Smooth muscle cell (in vitro differentiated cells): ENCODE measurements at regions not wholly inside any gene's neighbourhood (a gene's known extent, or its start where the extent isn't known, plus 50 kb on each side); places are given as distances from the start of the nearest gene placed in this dataset.

Experiments used
- DNase-seq: peaks from one replicate; lab custom pipeline; 2025; ENCODE audit not compliant: unreplicated experiment; lab: John Stamatoyannopoulos, UW
- H2AFZ ChIP-seq: fragments of 200-600 bp; sonication (generic); 2 replicates; pipeline ENCODE4 v1.6.0; 2016; ENCODE audit warnings: antibody characterized with exemption, low read depth, mild to moderate bottlenecking
- H3F3A ChIP-seq: fragments of 200-600 bp; sonication (generic); 2 replicates; pipeline ENCODE4 v1.6.0; 2017; ENCODE audit warnings: antibody characterized with exemption, low read depth
- H3K27ac ChIP-seq: fragments of 200-600 bp; sonication (generic); 2 replicates; pipeline ENCODE4 v1.5.1; 2016; ENCODE audit warnings: low read depth, mild to moderate bottlenecking
- H3K27me3 ChIP-seq: fragments of 200-600 bp; sonication (generic); 2 replicates; pipeline ENCODE4 v1.6.1; 2016; ENCODE audit warnings: low read depth, mild to moderate bottlenecking
- H3K36me3 ChIP-seq: fragments of 200-600 bp; sonication (generic); 2 replicates; pipeline ENCODE4 v1.5.1; 2016; ENCODE audit warnings: low read depth
- H3K4me1 ChIP-seq: fragments of 200-600 bp; sonication (generic); 2 replicates; pipeline ENCODE4 v1.5.1; 2016; ENCODE audit warnings: low read depth
- H3K4me2 ChIP-seq: fragments of 200-600 bp; sonication (generic); 2 replicates; pipeline ENCODE4 v1.6.0; 2016; ENCODE audit warnings: mild to moderate bottlenecking
- H3K4me3 ChIP-seq: fragments of 200-600 bp; sonication (generic); 2 replicates; pipeline ENCODE4 v1.5.1; 2016; ENCODE audit warnings: mild to moderate bottlenecking
- H3K79me2 ChIP-seq: fragments of 200-600 bp; sonication (generic); 2 replicates; pipeline ENCODE4 v1.6.0; 2016; ENCODE audit warnings: low read depth, mild to moderate bottlenecking
- H3K9ac ChIP-seq: fragments of 200-600 bp; sonication (generic); 2 replicates; pipeline ENCODE4 v1.6.0; 2016; ENCODE audit warnings: low read depth
- H3K9me3 ChIP-seq: fragments of 200-600 bp; sonication (generic); replicated peaks from 2 replicates; pipeline ENCODE4 v1.5.1; 2016; ENCODE audit warnings: low read depth
- H4K20me1 ChIP-seq: fragments of 200-600 bp; sonication (generic); 2 replicates; pipeline ENCODE4 v1.6.0; 2016; ENCODE audit warnings: low read depth
- WGBS: methylation state at CpG from one replicate; pipeline ENCODE4 v1.1.7; 2016; ENCODE audit warnings: low lambda C conversion rate; 5-methylcytosine and 5-hydroxymethylcytosine counted together
- TF ChIP-seq, protein P1 (sequence below): fragments of 200-600 bp; sonication (generic); IDR thresholded peaks from 2 replicates; pipeline ENCODE4 v1.5.1; 2017; ENCODE audit warnings: borderline replicate concordance, mild to moderate bottlenecking, antibody characterized with exemption; ENCODE audit not compliant: insufficient read depth, poor library complexity, severe bottlenecking

DNA sequence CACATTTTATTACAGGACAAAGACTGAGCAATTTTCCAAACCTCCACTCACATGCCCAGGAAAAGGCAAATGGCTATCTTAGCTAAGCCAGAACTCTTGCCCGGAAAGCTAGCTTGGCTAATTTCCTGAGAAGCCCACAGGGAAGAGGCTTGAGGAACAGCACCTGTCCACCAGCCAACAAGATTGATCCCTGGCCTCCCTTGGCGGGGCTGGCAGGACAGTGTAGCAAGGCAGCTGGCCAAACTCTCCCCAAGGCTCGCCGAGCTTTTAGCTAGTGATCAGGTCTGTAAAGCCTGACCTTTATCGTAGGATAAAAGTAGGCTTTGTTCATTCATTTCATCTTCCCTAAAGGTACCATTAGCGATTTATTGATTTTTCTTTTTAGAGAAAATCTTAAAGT, 101.4 kb downstream of the UQCRFS1 start:
- 86% methylated on average over 6 of the region's 6 CpGs for WGBS
- H2AFZ ChIP-seq = no peak overlapping the region

DNA sequence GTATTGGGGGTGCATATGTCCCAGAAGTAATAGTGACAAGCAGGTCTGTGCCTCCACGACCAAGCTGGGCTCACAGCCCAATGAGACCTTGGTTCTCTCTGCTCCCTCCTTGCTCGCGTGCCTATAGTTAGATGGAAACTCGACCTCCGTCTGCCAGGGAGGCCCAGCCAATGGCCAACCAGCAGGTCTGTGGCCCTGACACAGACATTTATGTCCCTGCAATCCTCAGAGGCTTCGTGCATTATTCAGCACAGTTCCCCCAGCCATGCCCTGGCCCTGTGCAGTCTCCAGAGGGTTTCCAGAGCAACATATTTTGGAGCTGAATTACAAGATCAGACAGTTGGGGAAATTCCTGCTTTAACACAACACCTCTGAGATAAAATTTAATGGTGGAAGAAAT, 105.1 kb downstream of the UQCRFS1 start:
- no peaks in the 10 kb centered on the region for H3K36me3 ChIP-seq
- H3K9ac ChIP-seq = no peak overlapping the region
- no peaks in the 10 kb centered on the region for H3K27me3 ChIP-seq
- no peak overlapping the region for H2AFZ ChIP-seq
- no peak overlapping the region for H3K27ac ChIP-seq
- DNase-seq = no peak
- 66% methylated on average over 6 of the region's 6 CpGs for WGBS
- H4K20me1 ChIP-seq = no peaks in the 10 kb centered on the region
- H3K9me3 ChIP-seq = no peaks in the 10 kb centered on the region
- H3K4me1 ChIP-seq = no peaks in the 10 kb centered on the region
- H3K4me3 ChIP-seq = no peak overlapping the region
- TF ChIP-seq, protein P1, sequence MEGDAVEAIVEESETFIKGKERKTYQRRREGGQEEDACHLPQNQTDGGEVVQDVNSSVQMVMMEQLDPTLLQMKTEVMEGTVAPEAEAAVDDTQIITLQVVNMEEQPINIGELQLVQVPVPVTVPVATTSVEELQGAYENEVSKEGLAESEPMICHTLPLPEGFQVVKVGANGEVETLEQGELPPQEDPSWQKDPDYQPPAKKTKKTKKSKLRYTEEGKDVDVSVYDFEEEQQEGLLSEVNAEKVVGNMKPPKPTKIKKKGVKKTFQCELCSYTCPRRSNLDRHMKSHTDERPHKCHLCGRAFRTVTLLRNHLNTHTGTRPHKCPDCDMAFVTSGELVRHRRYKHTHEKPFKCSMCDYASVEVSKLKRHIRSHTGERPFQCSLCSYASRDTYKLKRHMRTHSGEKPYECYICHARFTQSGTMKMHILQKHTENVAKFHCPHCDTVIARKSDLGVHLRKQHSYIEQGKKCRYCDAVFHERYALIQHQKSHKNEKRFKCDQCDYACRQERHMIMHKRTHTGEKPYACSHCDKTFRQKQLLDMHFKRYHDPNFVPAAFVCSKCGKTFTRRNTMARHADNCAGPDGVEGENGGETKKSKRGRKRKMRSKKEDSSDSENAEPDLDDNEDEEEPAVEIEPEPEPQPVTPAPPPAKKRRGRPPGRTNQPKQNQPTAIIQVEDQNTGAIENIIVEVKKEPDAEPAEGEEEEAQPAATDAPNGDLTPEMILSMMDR = no peak
- H3K4me2 ChIP-seq = no peak overlapping the region
- no peaks in the 10 kb centered on the region for H3F3A ChIP-seq
- H3K79me2 ChIP-seq = no peaks in the 10 kb centered on the region

More for the DNA sequence above, 101.4 kb downstream of the UQCRFS1 start:
- Histone ChIP-seq H3K27me3 (no peaks in the 10 kb centered on the region), H3K36me3 (no peaks in the 10 kb centered on the region), H3K4me3 (no peak overlapping the region), H3K9ac (no peak overlapping the region), H3K4me2 (no peak overlapping the region), H3K79me2 (no peaks in the 10 kb centered on the region), H4K20me1 (no peaks in the 10 kb centered on the region), H3K9me3 (no peaks in the 10 kb centered on the region), H3F3A (no peaks in the 10 kb centered on the region), H3K4me1 (no peaks in the 10 kb centered on the region), H3K27ac (no peak overlapping the region)
- TF ChIP-seq, protein P1 = no peak
- no peak for DNase-seq

DNA sequence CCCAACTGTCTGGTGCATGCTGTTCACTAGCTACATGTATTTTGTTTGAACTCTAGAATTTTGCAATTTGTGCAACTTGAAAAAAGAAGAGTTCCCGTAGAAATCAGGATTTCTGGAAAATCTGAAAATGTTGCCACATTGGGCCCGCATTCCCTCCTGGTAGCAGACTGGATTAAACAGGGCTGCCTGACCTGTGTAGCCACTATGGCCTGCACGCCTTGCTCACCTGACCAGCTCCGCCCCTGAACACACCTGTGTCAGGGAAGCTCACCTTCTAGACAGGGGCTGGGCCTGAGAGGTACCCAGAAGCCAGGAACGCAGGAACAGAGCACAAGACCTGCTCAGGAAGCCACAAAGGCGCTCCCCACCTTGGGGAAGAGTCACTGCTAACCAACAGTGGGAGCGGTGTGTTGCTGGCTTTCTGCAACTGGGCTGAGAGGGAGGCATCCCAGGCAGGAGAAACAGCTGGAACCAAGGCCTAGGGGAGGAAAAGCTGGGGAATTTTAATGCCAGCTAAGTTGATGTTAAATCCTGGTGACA, 106.5 kb downstream of the UQCRFS1 start:
- WGBS = 91% methylated on average over 7 of the region's 7 CpGs
- H3K4me2 ChIP-seq = no peak overlapping the region
- H3K9ac ChIP-seq = no peak overlapping the region
- TF ChIP-seq, protein P1 = no peak
- no peaks in the 10 kb centered on the region for H3K4me1 ChIP-seq
- no peaks in the 10 kb centered on the region for H3F3A ChIP-seq
- H4K20me1 ChIP-seq = no peaks in the 10 kb centered on the region
- no peaks in the 10 kb centered on the region for H3K27me3 ChIP-seq
- no peak overlapping the region for H3K4me3 ChIP-seq
- no peak for DNase-seq
- H3K27ac ChIP-seq = no peak overlapping the region
- H3K79me2 ChIP-seq = no peaks in the 10 kb centered on the region
- no peaks in the 10 kb centered on the region for H3K36me3 ChIP-seq
- H2AFZ ChIP-seq = no peak overlapping the region
- no peaks in the 10 kb centered on the region for H3K9me3 ChIP-seq

DNA sequence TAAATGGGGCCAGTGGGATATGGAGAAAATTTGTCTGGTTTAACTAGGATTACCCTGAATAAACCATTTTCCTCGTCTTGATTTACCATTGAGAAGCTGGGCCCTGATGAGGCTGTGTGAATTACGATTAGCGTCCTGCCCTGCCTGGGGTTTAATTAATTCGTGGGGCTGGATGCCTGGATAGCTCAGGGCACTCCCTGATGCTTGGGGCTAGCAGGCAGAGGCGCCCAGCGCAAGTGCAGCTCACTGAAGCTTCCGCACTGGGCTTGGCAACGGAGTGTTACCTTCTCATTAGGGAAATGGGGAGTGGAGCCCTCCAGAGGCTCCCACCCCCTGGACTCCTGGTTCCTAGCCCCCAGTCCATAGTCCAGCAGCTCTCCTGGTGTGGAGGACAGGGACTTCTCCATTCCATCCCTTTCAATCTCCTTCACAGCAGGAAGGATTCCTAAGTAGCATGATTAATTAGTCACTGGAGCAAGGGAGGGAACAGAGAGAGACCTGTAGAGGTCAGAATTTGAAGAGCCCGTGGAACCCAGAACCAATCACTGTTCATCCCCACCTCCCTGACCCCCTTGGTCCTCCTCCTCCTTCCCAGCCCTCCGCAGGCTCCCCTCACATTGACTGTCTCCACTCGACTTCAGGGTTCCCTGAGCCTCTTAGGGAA, 107.2 kb downstream of the UQCRFS1 start:
- 72% methylated on average over 11 of the region's 11 CpGs for WGBS
- Histone ChIP-seq H3K9me3 (no peaks in the 10 kb centered on the region), H4K20me1 (no peaks in the 10 kb centered on the region), H2AFZ (no peak overlapping the region), H3K27me3 (no peaks in the 10 kb centered on the region), H3K4me3 (no peak overlapping the region), H3K36me3 (no peaks in the 10 kb centered on the region), H3K79me2 (no peaks in the 10 kb centered on the region), H3K27ac (no peak overlapping the region), H3K4me2 (no peak overlapping the region), H3K4me1 (no peaks in the 10 kb centered on the region), H3K9ac (no peak overlapping the region), H3F3A (no peaks in the 10 kb centered on the region)
- DNase-seq = no peak
- TF ChIP-seq, protein P1 = no peak
